ENCODE measurements at regions not wholly inside any gene's neighbourhood (a gene's known extent, or its start where the extent isn't known, plus 50 kb on each side); places are given as distances from the start of the nearest gene placed in this dataset.
"Not testable (repeated sequence)": the region's sequence is repeated elsewhere in the genome, so short reads cannot be mapped to it uniquely, and the experiment has no call there.

DNA sequence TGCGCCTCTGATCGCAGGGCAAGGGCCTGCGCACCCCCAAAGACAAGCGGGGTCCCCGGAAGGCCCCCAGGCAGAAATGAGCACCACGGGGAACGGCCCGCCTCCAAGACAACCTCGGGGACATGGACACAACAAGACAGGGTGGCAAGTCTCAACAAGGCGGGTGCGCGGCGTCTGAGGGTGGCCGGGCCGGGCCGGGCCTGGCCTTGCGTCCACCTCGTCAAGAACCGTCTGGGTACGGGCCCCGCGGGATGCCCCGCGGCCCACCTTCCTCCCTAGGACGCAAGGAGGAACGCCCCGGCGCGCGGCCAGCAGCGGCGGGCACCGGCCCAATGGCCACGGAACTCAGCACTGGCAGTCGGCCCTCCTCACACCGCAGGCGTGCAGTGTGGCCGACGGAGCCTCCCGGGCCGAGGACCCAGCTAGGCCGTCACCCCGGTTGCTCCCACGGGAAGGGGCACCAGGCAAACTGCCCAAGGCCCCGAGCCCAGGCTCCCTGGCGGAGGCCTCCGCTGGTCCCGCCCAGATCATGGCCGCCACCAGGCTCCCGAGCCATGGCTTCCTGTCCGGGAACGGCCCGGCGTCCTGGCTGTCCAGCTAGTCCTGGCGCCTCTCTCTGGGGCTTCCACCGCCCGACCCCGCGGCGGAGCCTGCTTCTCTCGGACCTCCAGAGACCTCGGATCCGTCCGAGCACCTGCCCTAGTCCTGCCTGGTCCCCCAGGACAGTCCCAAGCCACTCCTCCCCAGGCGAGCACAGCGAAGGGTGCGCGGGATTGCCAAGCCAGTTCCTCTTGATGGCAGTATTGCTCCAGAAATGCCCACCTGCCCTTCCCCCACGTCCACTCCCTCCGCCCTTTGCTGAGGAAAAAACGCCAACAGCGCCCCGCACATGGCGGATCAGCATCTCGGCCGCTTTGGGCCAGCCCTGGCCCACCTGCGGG, 167.1 kb downstream of the PLS3 start:
- H3K36me3 ChIP-seq, H3K27ac ChIP-seq, H3K4me3 ChIP-seq, H3K9me3 ChIP-seq, H3K4me1 ChIP-seq, H3K27me3 ChIP-seq: not testable (repeated sequence)
- WGBS, result no CpG with 5 or more reads among the region's 77 CpGs
- DNase-seq (ENCODE audit: low spot score in 2 of 2), result peak in 1 of 2 donors; percentile 99

DNA sequence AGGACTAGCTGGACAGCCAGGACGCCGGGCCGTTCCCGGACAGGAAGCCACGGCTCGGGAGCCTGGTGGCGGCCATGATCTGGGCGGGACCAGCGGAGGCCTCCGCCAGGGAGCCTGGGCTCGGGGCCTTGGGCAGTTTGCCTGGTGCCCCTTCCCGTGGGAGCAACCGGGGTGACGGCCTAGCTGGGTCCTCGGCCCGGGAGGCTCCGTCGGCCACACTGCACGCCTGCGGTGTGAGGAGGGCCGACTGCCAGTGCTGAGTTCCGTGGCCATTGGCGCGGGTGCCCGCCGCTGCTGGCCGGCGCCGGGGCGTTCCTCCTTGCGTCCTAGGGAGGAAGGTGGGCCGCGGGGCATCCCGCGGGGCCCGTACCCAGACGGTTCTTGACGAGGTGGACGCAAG, 171.6 kb downstream of the PLS3 start:
- DNase-seq (ENCODE audit: low spot score in 2 of 2); H3K4me1 ChIP-seq; H3K27ac ChIP-seq; H3K27me3 ChIP-seq; H3K36me3 ChIP-seq; H3K9me3 ChIP-seq; H3K4me3 ChIP-seq: not testable (repeated sequence)
- WGBS, result no CpG with 5 or more reads among the region's 39 CpGs

DNA sequence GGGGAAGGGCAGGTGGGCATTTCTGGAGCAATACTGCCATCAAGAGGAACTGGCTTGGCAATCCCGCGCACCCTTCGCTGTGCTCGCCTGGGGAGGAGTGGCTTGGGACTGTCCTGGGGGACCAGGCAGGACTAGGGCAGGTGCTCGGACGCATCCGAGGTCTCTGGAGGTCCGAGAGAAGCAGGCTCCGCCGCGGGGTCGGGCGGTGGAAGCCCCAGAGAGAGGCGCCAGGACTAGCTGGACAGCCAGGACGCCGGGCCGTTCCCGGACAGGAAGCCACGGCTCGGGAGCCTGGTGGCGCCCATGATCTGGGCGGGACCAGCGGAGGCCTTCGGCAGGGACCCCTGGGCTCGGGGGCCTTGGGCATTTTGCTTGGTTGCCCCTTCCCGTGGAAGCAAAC, 174.3 kb downstream of the PLS3 start:
- H3K27ac ChIP-seq, result not testable (repeated sequence)

More for the DNA sequence above, 174.3 kb downstream of the PLS3 start:
- not testable (repeated sequence) for H3K9me3 ChIP-seq, H3K36me3 ChIP-seq, H3K4me3 ChIP-seq, H3K4me1 ChIP-seq, H3K27me3 ChIP-seq
- DNase-seq (ENCODE audit: low spot score in 2 of 2), result peak in 1 of 2 donors; percentile 87
- no CpG with 5 or more reads among the region's 26 CpGs for WGBS

Data from suprapubic skin (tissue), 4 donors.